Stomach (tissue), 4 donors: ENCODE measurements at regions not wholly inside any gene's neighbourhood (a gene's known extent, or its start where the extent isn't known, plus 50 kb on each side); places are given as distances from the start of the nearest gene placed in this dataset.

Experiments used
- CTCF ChIP-seq, 7 experiments: fragments of 450-650 bp in 4 of 7; fragments of 200-600 bp in 3 of 7; sonication (generic) in 3 of 7; IDR thresholded peaks; one replicate each; pipeline ENCODE4 v1.5.1; 2016 to 2019; ENCODE audit warnings: antibody characterized with exemption in 7 of 7, control low read depth in 2 of 7, mild to moderate bottlenecking in 1 of 7
- EP300 ChIP-seq: sonication (generic); formaldehyde crosslinking; IDR thresholded peaks from one replicate; pipeline ENCODE4 v1.6.1; 2017; ENCODE audit warnings: antibody characterized with exemption
- POLR2A ChIP-seq, 4 donors: fragments of 450-650 bp; IDR thresholded peaks; one replicate each; pipeline ENCODE4 v1.6.1; 2016; ENCODE audit warnings: antibody characterized with exemption in 4 of 4, control low read depth in 2 of 4, mild to moderate bottlenecking in 1 of 4, moderate library complexity in 1 of 4
- POLR2AphosphoS5 ChIP-seq, 3 donors: sonication (generic); formaldehyde crosslinking; IDR thresholded peaks; one replicate each; pipeline ENCODE4 v1.6.1; 2016; ENCODE audit warnings: antibody characterized with exemption in 3 of 3

- TF ChIP-seq POLR2A (IDR thresholded peaks at IDR 0.05), result no peak
- TF ChIP-seq CTCF (IDR thresholded peaks at IDR 0.05), result no peak
- no peak for TF ChIP-seq POLR2AphosphoS5 (IDR thresholded peaks at IDR 0.05)
- TF ChIP-seq EP300, result no peak
Measured at GRCh38 chr3:135487261-135487660, 478.3 kb upstream of the PPP2R3A start.
